Fibroblast of lung (primary cell): ENCODE measurements at regions not wholly inside any gene's neighbourhood (a gene's known extent, or its start where the extent isn't known, plus 50 kb on each side); places are given as distances from the start of the nearest gene placed in this dataset.

Experiments used
- DNase-seq, 2 donors: peaks; one replicate each; pipeline versions ENCODE4 v3.0.0 to v3.0.0-alpha.2; 2010; ENCODE audit warnings: low read depth in 2 of 2
- H2AFZ ChIP-seq: 2 replicates; pipeline ENCODE4 v1.5.1; 2012; ENCODE audit warnings: low read length, control low read depth, inconsistent platforms
- H3K27ac ChIP-seq: 2 replicates; pipeline ENCODE4 v1.5.1; 2011; ENCODE audit warnings: low read length, control low read depth; ENCODE audit not compliant: insufficient read depth
- H3K27me3 ChIP-seq: 2 replicates; pipeline ENCODE4 v1.5.1; 2011; ENCODE audit warnings: mild to moderate bottlenecking, low read length; ENCODE audit not compliant: control insufficient read depth, insufficient read depth
- H3K36me3 ChIP-seq: 2 replicates; pipeline ENCODE4 v1.5.1; 2011; ENCODE audit warnings: low read length; ENCODE audit not compliant: control insufficient read depth, insufficient read depth
- H3K4me1 ChIP-seq: 2 replicates; pipeline ENCODE4 v1.5.1; 2011; ENCODE audit warnings: low read length; ENCODE audit not compliant: control insufficient read depth, insufficient read depth; ENCODE audit errors: extremely low read depth
- H3K4me2 ChIP-seq: 2 replicates; pipeline ENCODE4 v1.5.1; 2011; ENCODE audit warnings: low read length, control low read depth; ENCODE audit not compliant: insufficient read depth; ENCODE audit errors: extremely low read depth
- H3K4me3 ChIP-seq, 4 experiments: fragments of 200-600 bp in 1 of 4; sonication (generic) in 1 of 4; replicated peaks in 1 of 4; 2 replicates each; pipeline ENCODE4 v1.5.1; 2011 to 2016; ENCODE audit warnings: low read length in 4 of 4, low read depth in 3 of 4, mild to moderate bottlenecking in 3 of 4, control low read depth in 2 of 4, inconsistent platforms in 1 of 4, mixed read lengths in 1 of 4; ENCODE audit not compliant: insufficient read depth in 1 of 4; ENCODE audit errors: control extremely low read depth in 1 of 4
- H3K79me2 ChIP-seq: 2 replicates; pipeline ENCODE4 v1.5.1; 2012; ENCODE audit warnings: mild to moderate bottlenecking, low read length, inconsistent platforms; ENCODE audit not compliant: control insufficient read depth, insufficient read depth
- H3K9ac ChIP-seq: 2 replicates; pipeline ENCODE4 v1.5.1; 2011; ENCODE audit warnings: mild to moderate bottlenecking, low read length, control low read depth; ENCODE audit not compliant: insufficient read depth
- H3K9me3 ChIP-seq: 2 replicates; pipeline ENCODE4 v1.5.1; 2012; ENCODE audit warnings: low read depth, low read length; ENCODE audit not compliant: control insufficient read depth, insufficient read depth
- H4K20me1 ChIP-seq: 2 replicates; pipeline ENCODE4 v1.5.1; 2011; ENCODE audit warnings: low read length; ENCODE audit not compliant: control insufficient read depth, insufficient read depth; ENCODE audit errors: extremely low read depth
- EZH2 ChIP-seq: IDR thresholded peaks from 2 replicates; pipeline ENCODE4 v1.5.1; 2012; ENCODE audit warnings: low read length, control low read depth, mild to moderate bottlenecking; ENCODE audit errors: missing control alignments
- TF ChIP-seq, protein P1 (sequence below), 2 donors: IDR thresholded peaks in 1 of 2; conservative IDR thresholded peaks in 1 of 2; 1 replicate in 1 of 2; 2 replicates in 1 of 2; pipeline ENCODE4 v1.5.1; 2011 to 2012; ENCODE audit warnings: low read length in 2 of 2, control low read depth in 1 of 2, inconsistent platforms in 1 of 2, low read depth in 1 of 2, mild to moderate bottlenecking in 1 of 2

DNA sequence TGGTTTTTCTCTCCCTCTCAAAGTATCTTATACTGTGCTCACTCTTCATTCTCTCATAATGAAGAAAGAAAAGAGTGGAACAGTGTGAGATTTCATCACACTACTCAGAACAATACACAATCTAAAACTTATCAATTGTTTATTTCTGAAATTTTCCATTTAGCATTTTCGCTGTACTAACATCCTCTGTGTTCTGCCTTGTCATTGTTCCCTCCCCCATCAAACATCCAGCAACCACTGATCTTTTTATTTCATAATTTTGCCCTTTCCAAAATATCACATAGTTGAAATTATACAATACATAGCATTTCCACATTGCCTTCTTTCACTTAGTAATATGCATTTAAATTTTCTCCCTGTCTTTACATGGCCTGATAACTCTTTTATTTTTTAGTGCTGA lies 658.7 kb downstream of the SLITRK1 start:
- no peak for DNase-seq
- Histone ChIP-seq H3K27ac (no peak overlapping the region), H3K4me2 (no peak overlapping the region), H3K36me3 (no peaks in the 10 kb centered on the region), H3K79me2 (no peaks in the 10 kb centered on the region), H3K9ac (no peak overlapping the region), H2AFZ (no peak overlapping the region), H3K4me3 (no peak overlapping the region), H3K4me1 (no peaks in the 10 kb centered on the region), H3K9me3 (no peaks in the 10 kb centered on the region), H3K27me3 (no peaks in the 10 kb centered on the region), H4K20me1 (no peaks in the 10 kb centered on the region)
- no peak for TF ChIP-seq EZH2
- TF ChIP-seq, protein P1, sequence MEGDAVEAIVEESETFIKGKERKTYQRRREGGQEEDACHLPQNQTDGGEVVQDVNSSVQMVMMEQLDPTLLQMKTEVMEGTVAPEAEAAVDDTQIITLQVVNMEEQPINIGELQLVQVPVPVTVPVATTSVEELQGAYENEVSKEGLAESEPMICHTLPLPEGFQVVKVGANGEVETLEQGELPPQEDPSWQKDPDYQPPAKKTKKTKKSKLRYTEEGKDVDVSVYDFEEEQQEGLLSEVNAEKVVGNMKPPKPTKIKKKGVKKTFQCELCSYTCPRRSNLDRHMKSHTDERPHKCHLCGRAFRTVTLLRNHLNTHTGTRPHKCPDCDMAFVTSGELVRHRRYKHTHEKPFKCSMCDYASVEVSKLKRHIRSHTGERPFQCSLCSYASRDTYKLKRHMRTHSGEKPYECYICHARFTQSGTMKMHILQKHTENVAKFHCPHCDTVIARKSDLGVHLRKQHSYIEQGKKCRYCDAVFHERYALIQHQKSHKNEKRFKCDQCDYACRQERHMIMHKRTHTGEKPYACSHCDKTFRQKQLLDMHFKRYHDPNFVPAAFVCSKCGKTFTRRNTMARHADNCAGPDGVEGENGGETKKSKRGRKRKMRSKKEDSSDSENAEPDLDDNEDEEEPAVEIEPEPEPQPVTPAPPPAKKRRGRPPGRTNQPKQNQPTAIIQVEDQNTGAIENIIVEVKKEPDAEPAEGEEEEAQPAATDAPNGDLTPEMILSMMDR (conservative IDR thresholded peaks at IDR 0.05 in 1 of 2, IDR thresholded peaks at IDR 0.05 in 1 of 2; ENCODE audit: low read depth in 1 of 2, low read length in 2 of 2) = no peak

DNA sequence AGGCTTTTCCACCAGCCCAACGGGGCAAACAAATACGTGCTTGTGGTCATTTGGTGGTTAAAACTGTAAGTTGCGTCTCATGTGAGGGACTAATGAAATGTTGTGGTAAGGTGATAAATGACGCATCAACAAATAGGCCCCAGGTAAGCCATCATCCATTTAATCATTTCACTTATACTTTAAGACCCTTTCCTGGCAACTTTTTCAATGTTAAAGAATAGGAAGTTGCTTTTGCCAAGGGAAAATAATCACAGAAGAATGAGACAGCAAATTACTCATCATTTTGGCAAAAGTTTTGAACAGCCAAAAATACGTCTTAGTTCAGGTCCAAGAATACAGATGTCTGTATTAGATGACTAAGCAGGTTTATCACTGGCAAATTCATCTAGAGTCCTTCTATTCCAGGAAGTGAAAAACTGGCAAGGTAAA lies 660.4 kb downstream of the SLITRK1 start:
- H3K36me3 ChIP-seq = no peaks in the 10 kb centered on the region
- H3K79me2 ChIP-seq = no peaks in the 10 kb centered on the region
- no peaks in the 10 kb centered on the region for H3K9me3 ChIP-seq
- no peak overlapping the region for H3K4me3 ChIP-seq
- no peaks in the 10 kb centered on the region for H3K4me1 ChIP-seq
- no peak overlapping the region for H2AFZ ChIP-seq
- no peaks in the 10 kb centered on the region for H3K27me3 ChIP-seq
- peak overlapping the region; percentile 5 for H3K27ac ChIP-seq
- H3K4me2 ChIP-seq = no peak overlapping the region
- DNase-seq = peak; percentile 64 to 91
- H3K9ac ChIP-seq = no peak overlapping the region
- H4K20me1 ChIP-seq = no peaks in the 10 kb centered on the region
- TF ChIP-seq, protein P1 (conservative IDR thresholded peaks at IDR 0.05 in 1 of 2, IDR thresholded peaks at IDR 0.05 in 1 of 2; ENCODE audit: low read depth in 1 of 2, low read length in 2 of 2) = no peak
- no peak for TF ChIP-seq EZH2

DNA sequence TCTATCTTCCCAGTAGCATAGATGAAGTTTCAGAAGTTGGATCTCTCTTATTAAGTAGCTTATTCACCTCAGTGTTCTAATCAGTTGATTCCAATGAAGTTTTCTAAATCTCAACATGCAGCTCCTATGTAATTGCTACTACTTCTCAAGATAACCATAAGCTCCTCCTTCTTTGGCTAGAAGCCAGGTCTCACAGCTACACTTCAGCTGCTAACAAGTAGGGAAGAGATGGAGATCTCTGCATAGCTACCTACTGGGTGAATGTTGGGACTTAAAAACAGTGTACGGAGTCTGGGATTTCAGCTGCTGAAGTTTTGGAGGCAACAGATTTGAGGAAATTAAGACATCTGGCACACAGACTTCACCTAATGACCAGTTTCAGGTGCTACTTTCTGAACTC lies 661.0 kb downstream of the SLITRK1 start:
- DNase-seq = peak in 1 of 2 donors; percentile 35

More for the DNA sequence above, 661.0 kb downstream of the SLITRK1 start:
- Histone ChIP-seq H3K9ac (no peak overlapping the region), H3K27ac (peak overlapping the region; percentile 5), H3K79me2 (no peaks in the 10 kb centered on the region), H3K9me3 (no peaks in the 10 kb centered on the region), H3K36me3 (no peaks in the 10 kb centered on the region), H3K4me2 (no peak overlapping the region), H2AFZ (no peak overlapping the region), H3K4me1 (no peaks in the 10 kb centered on the region), H3K4me3 (no peak overlapping the region), H3K27me3 (no peaks in the 10 kb centered on the region), H4K20me1 (no peaks in the 10 kb centered on the region)
- no peak for TF ChIP-seq EZH2
- TF ChIP-seq, protein P1 (conservative IDR thresholded peaks at IDR 0.05 in 1 of 2, IDR thresholded peaks at IDR 0.05 in 1 of 2; ENCODE audit: low read depth in 1 of 2, low read length in 2 of 2) = no peak
